ENCODE measurements at regions not wholly inside any gene's neighbourhood (a gene's known extent, or its start where the extent isn't known, plus 50 kb on each side); places are given as distances from the start of the nearest gene placed in this dataset.
"Not testable (repeated sequence)": the region's sequence is repeated elsewhere in the genome, so short reads cannot be mapped to it uniquely, and the experiment has no call there.

- not testable (repeated sequence) for DNase-seq
Observed at GRCh38 chr18:14321217-14321616, 189.0 kb upstream of the ZNF519 start.

GRCh38 chr18:14301255-14301654 lies 169.0 kb upstream of the ZNF519 start:
- DNase-seq = not testable (repeated sequence)

GRCh38 chr18:14295081-14295480 lies 162.8 kb upstream of the ZNF519 start:
- not testable (repeated sequence) for DNase-seq

GRCh38 chr18:14285053-14285452 lies 152.8 kb upstream of the ZNF519 start:
- no peak for DNase-seq

GRCh38 chr18:14275391-14275790 lies 143.2 kb upstream of the ZNF519 start:
- DNase-seq = not testable (repeated sequence)

GRCh38 chr18:14265637-14266410 lies 133.6 kb upstream of the ZNF519 start:
- not testable (repeated sequence) for DNase-seq

- not testable (repeated sequence) for DNase-seq
Observed at GRCh38 chr18:14262786-14263185, 130.6 kb upstream of the ZNF519 start.

GRCh38 chr18:14250084-14250677 lies 117.9 kb upstream of the ZNF519 start:
- DNase-seq = not testable (repeated sequence)

GRCh38 chr18:14239224-14239623 lies 107.0 kb upstream of the ZNF519 start:
- DNase-seq = not testable (repeated sequence)

- not testable (repeated sequence) for DNase-seq
Observed at GRCh38 chr18:14236356-14237048, 104.3 kb upstream of the ZNF519 start.

GRCh38 chr18:14225286-14225679 lies 93.0 kb upstream of the ZNF519 start:
- not testable (repeated sequence) for DNase-seq

GRCh38 chr18:14224551-14225285 lies 92.5 kb upstream of the ZNF519 start:
- DNase-seq = not testable (repeated sequence)

- DNase-seq = not testable (repeated sequence)
Observed at GRCh38 chr18:14223919-14224318, 91.7 kb upstream of the ZNF519 start.

- DNase-seq = not testable (repeated sequence)
Observed at GRCh38 chr18:14223231-14223822, 91.1 kb upstream of the ZNF519 start.

- DNase-seq = not testable (repeated sequence)
Observed at GRCh38 chr18:14222354-14223221, 90.4 kb upstream of the ZNF519 start.

- DNase-seq = no peak
Observed at GRCh38 chr18:14221689-14222088, 89.5 kb upstream of the ZNF519 start.

GRCh38 chr18:14215952-14216351 lies 83.7 kb upstream of the ZNF519 start:
- DNase-seq = not testable (repeated sequence)

- not testable (repeated sequence) for DNase-seq
Observed at GRCh38 chr18:14203424-14203823, 71.2 kb upstream of the ZNF519 start.

- DNase-seq = not testable (repeated sequence)
Observed at GRCh38 chr18:14190776-14191442, 58.7 kb upstream of the ZNF519 start.

GRCh38 chr18:14189858-14190257 lies 57.6 kb upstream of the ZNF519 start:
- no peak for DNase-seq

Measured in activated naive CD4-positive, alpha-beta T cell treated with anti-CD3 and anti-CD28 coated beads, Interleukin-2, amount 50 U/mL, for 16 hours (primary cell).